GM23338 (cell line): ENCODE measurements at regions not wholly inside any gene's neighbourhood (a gene's known extent, or its start where the extent isn't known, plus 50 kb on each side); places are given as distances from the start of the nearest gene placed in this dataset.

ENCODE experiments used
- ATAC-seq: fragments of 200-7000 bp; cut with Tn5 transposase; 3 replicates; pipeline ENCODE4 v1.9.1; 2020
- DNase-seq: peaks from one replicate; pipeline ENCODE4 v3.0.0-alpha.2; 2015; ENCODE audit warnings: low spot score
- H2AFZ ChIP-seq: fragments of 200-600 bp; sonication (generic); 2 replicates; pipeline ENCODE4 v1.8.0; 2016; ENCODE audit warnings: antibody characterized with exemption, mild to moderate bottlenecking, moderate library complexity
- H3F3A ChIP-seq: fragments of 200-600 bp; sonication (generic); replicated peaks from 2 replicates; pipeline ENCODE4 v1.8.0; 2017; ENCODE audit warnings: antibody characterized with exemption, mixed run types, low read depth
- H3K27ac ChIP-seq: fragments of 200-600 bp; sonication (generic); 2 replicates; pipeline ENCODE4 v1.6.1; 2016; ENCODE audit warnings: low read depth
- H3K27me3 ChIP-seq: fragments of 200-600 bp; sonication (generic); 2 replicates; pipeline ENCODE4 v1.8.0; 2016; ENCODE audit warnings: mild to moderate bottlenecking, mixed run types, moderate library complexity; ENCODE audit not compliant: insufficient read depth
- H3K36me3 ChIP-seq: fragments of 200-600 bp; sonication (generic); 2 replicates; pipeline ENCODE4 v1.8.0; 2016; ENCODE audit warnings: mild to moderate bottlenecking; ENCODE audit not compliant: insufficient read depth
- H3K4me1 ChIP-seq: fragments of 200-600 bp; sonication (generic); 2 replicates; pipeline ENCODE4 v1.8.0; 2016; ENCODE audit warnings: mild to moderate bottlenecking, moderate library complexity; ENCODE audit not compliant: insufficient read depth
- H3K4me2 ChIP-seq: fragments of 200-600 bp; sonication (generic); 2 replicates; pipeline ENCODE4 v1.7.1; 2017; ENCODE audit warnings: mixed run types
- H3K4me3 ChIP-seq: fragments of 200-600 bp; sonication (generic); 2 replicates; pipeline ENCODE4 v1.6.1; 2016; ENCODE audit warnings: mixed run types
- H3K79me2 ChIP-seq: fragments of 200-600 bp; sonication (generic); replicated peaks from 2 replicates; pipeline ENCODE4 v1.8.0; 2017; ENCODE audit warnings: mild to moderate bottlenecking; ENCODE audit not compliant: insufficient read depth
- H3K9me2 ChIP-seq: fragments of 200-600 bp; sonication (generic); 2 replicates; pipeline ENCODE4 v1.8.0; 2017; ENCODE audit not compliant: insufficient read depth
- H4K20me1 ChIP-seq: fragments of 200-600 bp; sonication (generic); replicated peaks from 2 replicates; pipeline ENCODE4 v1.8.0; 2017; ENCODE audit warnings: mild to moderate bottlenecking; ENCODE audit not compliant: insufficient read depth
- H3K27ac Mint-ChIP-seq: 2 replicates; pipeline ENCODE4 v1.8.0; 2020; ENCODE audit warnings: inconsistent platforms, mild to moderate bottlenecking, moderate library complexity, mixed read lengths
- H3K27me3 Mint-ChIP-seq: 3 replicates; pipeline ENCODE4 v1.8.0; 2022; ENCODE audit warnings: low read depth, mild to moderate bottlenecking, moderate library complexity, mixed read lengths, inconsistent platforms; ENCODE audit not compliant: insufficient read depth, poor library complexity
- H3K36me3 Mint-ChIP-seq: 3 replicates; pipeline ENCODE4 v1.8.0; 2021; ENCODE audit warnings: low read depth, mild to moderate bottlenecking, inconsistent platforms, moderate library complexity, mixed read lengths
- H3K4me1 Mint-ChIP-seq: 3 replicates; pipeline ENCODE4 v1.8.0; 2020; ENCODE audit warnings: mild to moderate bottlenecking, inconsistent platforms, mixed read lengths
- H3K4me3 Mint-ChIP-seq: 3 replicates; pipeline ENCODE4 v1.8.0; 2021; ENCODE audit warnings: moderate library complexity, mild to moderate bottlenecking, inconsistent platforms, mixed read lengths
- H3K9me3 Mint-ChIP-seq: 3 replicates; pipeline ENCODE4 v1.8.0; 2020; ENCODE audit warnings: moderate library complexity, mild to moderate bottlenecking, inconsistent platforms, mixed read lengths
- CREB1 ChIP-seq: fragments of 250-450 bp; sonication (Bioruptor Pico); IDR thresholded peaks from 2 replicates; pipeline ENCODE4 v1.5.0; 2020; ENCODE audit warnings: low read depth, mild to moderate bottlenecking, moderate library complexity
- CTCF ChIP-seq, 2 experiments: fragments of 200-600 bp in 1 of 2; sonication (generic) in 1 of 2; conservative IDR thresholded peaks; 2 replicates each; pipeline versions ENCODE4 v1.5.1 to v1.6.1; 2016 to 2017; ENCODE audit warnings: antibody characterized with exemption in 2 of 2, low read depth in 2 of 2, mild to moderate bottlenecking in 2 of 2, moderate library complexity in 1 of 2
- EZH2 ChIP-seq: fragments of 200-600 bp; sonication (generic); IDR thresholded peaks from one replicate; pipeline ENCODE4 v1.8.0; 2017; ENCODE audit warnings: antibody characterized with exemption, mild to moderate bottlenecking, low read depth; ENCODE audit not compliant: unreplicated experiment
- EZH2phosphoT487 ChIP-seq: fragments of 200-600 bp; sonication (generic); IDR thresholded peaks from one replicate; pipeline ENCODE4 v1.8.1; 2018; ENCODE audit warnings: antibody characterized with exemption; ENCODE audit not compliant: unreplicated experiment
- JUNB ChIP-seq: IDR thresholded peaks from one replicate; pipeline ENCODE4 v1.6.1; 2016; ENCODE audit warnings: antibody characterized with exemption; ENCODE audit not compliant: unreplicated experiment
- NANOG ChIP-seq: IDR thresholded peaks from 2 replicates; pipeline ENCODE4 v1.6.1; 2016; ENCODE audit warnings: antibody characterized with exemption, borderline replicate concordance
- POLR2AphosphoS5 ChIP-seq: IDR thresholded peaks from 2 replicates; pipeline ENCODE4 v1.6.1; 2016; ENCODE audit warnings: antibody characterized with exemption, low read depth
- REST ChIP-seq: IDR thresholded peaks from one replicate; pipeline ENCODE4 v1.6.1; 2018; ENCODE audit warnings: antibody characterized with exemption; ENCODE audit not compliant: unreplicated experiment
- STAT1 ChIP-seq: IDR thresholded peaks from one replicate; pipeline ENCODE4 v1.6.1; 2016; ENCODE audit warnings: antibody characterized with exemption; ENCODE audit not compliant: unreplicated experiment
- ZNF114 ChIP-seq: fragments of 250-450 bp; sonication (Bioruptor Pico); IDR thresholded peaks from 2 replicates; pipeline ENCODE4 v1.5.0; 2020; ENCODE audit warnings: mild to moderate bottlenecking, moderate library complexity
- ZNF331 ChIP-seq: fragments of 250-450 bp; sonication (Bioruptor Pico); IDR thresholded peaks from 2 replicates; pipeline ENCODE4 v1.5.0; 2020; ENCODE audit warnings: low read depth, mild to moderate bottlenecking, moderate library complexity
- ZNF462 ChIP-seq: fragments of 250-450 bp; sonication (Bioruptor Pico); IDR thresholded peaks from 2 replicates; pipeline ENCODE4 v1.5.0; 2020; ENCODE audit warnings: mild to moderate bottlenecking, moderate library complexity
- TF ChIP-seq, protein P1 (sequence below): IDR thresholded peaks from 2 replicates; pipeline ENCODE4 v1.6.1; 2016; ENCODE audit warnings: antibody characterized with exemption

DNA sequence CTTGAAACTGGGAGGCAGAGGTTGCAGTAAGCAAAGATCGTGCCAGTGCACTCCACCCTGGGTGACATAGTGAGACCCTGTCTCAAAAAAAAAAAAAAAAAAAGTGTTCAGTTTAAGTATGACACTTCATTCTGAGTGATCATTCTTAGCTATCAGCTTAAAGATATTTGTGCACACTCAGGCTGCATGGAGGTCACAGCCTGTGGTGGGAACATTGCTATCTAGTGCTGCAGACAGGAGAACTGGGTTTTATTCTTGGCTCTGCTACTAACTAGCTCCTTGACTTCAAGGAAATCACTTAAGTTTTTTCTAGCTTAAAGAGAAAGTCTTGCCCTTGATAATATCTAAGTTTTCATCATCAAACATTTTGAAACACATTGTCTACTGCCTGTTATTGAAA, 391.3 kb upstream of the CDH7 start:
- no peaks in the 10 kb centered on the region for H3K36me3 Mint-ChIP-seq
- no peak overlapping the region for H3K27ac ChIP-seq
- no peaks in the 10 kb centered on the region for H4K20me1 ChIP-seq
- no peaks in the 10 kb centered on the region for H3K36me3 ChIP-seq
- H3K9me3 Mint-ChIP-seq: no peaks in the 10 kb centered on the region
- ATAC-seq (no peak), DNase-seq (no peak)
- H3K4me3 ChIP-seq: no peak overlapping the region
- H3K79me2 ChIP-seq: no peaks in the 10 kb centered on the region
- H3F3A ChIP-seq: no peaks in the 10 kb centered on the region
- H3K4me1 Mint-ChIP-seq: peaks cover 11% of the 10 kb centered on the region
- no peak overlapping the region for H3K4me3 Mint-ChIP-seq
- no peak overlapping the region for H3K27ac Mint-ChIP-seq
- H3K9me2 ChIP-seq: no peaks in the 10 kb centered on the region
- no peak for TF ChIP-seq POLR2AphosphoS5
- TF ChIP-seq ZNF114 (CRISPR knock-in tag): no peak
- TF ChIP-seq, protein P1, sequence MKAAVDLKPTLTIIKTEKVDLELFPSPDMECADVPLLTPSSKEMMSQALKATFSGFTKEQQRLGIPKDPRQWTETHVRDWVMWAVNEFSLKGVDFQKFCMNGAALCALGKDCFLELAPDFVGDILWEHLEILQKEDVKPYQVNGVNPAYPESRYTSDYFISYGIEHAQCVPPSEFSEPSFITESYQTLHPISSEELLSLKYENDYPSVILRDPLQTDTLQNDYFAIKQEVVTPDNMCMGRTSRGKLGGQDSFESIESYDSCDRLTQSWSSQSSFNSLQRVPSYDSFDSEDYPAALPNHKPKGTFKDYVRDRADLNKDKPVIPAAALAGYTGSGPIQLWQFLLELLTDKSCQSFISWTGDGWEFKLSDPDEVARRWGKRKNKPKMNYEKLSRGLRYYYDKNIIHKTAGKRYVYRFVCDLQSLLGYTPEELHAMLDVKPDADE: no peak
- no peak for TF ChIP-seq NANOG
- TF ChIP-seq STAT1: no peak
- no peak for TF ChIP-seq ZNF331 (CRISPR knock-in tag)
- TF ChIP-seq REST: no peak
- no peak for TF ChIP-seq JUNB
- no peak for TF ChIP-seq EZH2
- TF ChIP-seq ZNF462: no peak
- TF ChIP-seq EZH2phosphoT487: no peak
- no peak for TF ChIP-seq CTCF (conservative IDR thresholded peaks at IDR 0.05; ENCODE audit: low read depth in 2 of 2)
- TF ChIP-seq CREB1 (CRISPR knock-in tag): no peak
- H3K4me2 ChIP-seq: no peak overlapping the region
- peaks cover 7% of the 10 kb centered on the region for H3K4me1 ChIP-seq
- no peaks in the 10 kb centered on the region for H3K27me3 Mint-ChIP-seq
- no peaks in the 10 kb centered on the region for H3K27me3 ChIP-seq
- no peak overlapping the region for H2AFZ ChIP-seq
